Stimulated activated CD8-positive, alpha-beta memory T cell treated with anti-CD3 and anti-CD28 coated beads, Interleukin-4, amount 100 ng/mL, for 48 hours (primary cell): ENCODE measurements at regions not wholly inside any gene's neighbourhood (a gene's known extent, or its start where the extent isn't known, plus 50 kb on each side); places are given as distances from the start of the nearest gene placed in this dataset.
A peak's percentile ranks its signal among the peaks of the same experiment; 100 is the strongest.

Source experiments
- DNase-seq: peaks from one replicate; pipeline ENCODE4 v3.0.0-alpha.2; 2020

DNA sequence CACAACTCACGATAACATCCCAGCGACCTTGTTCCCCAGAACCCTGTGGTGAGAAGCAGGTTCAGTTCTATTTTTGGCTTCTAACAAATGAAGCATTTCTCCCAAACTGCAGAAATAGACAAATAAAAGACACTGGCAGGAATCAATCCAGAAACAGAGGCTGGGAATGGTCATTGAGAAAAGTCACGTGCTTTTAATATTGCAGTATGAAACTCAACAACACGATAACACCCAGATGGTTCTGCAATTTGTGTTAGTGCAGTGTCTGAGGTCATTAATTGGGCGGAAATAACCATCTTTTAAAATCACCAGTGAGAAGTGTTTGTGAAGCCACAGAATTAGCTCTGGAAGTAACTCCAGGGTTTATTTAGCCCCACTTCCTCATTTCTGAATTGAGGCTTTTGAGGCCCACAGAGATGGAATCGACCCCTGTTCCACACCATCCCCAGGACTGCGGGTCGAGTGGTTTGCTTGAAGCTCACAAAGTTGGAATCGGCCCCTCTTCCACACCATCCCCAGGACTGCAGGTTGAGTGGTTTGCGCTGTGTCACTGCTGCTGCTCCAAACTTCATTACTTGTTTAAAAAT lies 164.7 kb upstream of the IRX4 start:
- DNase-seq: no peak

GRCh38 chr5:2044041-2044440 lies 161.3 kb upstream of the IRX4 start:
- DNase-seq: no peak

DNA sequence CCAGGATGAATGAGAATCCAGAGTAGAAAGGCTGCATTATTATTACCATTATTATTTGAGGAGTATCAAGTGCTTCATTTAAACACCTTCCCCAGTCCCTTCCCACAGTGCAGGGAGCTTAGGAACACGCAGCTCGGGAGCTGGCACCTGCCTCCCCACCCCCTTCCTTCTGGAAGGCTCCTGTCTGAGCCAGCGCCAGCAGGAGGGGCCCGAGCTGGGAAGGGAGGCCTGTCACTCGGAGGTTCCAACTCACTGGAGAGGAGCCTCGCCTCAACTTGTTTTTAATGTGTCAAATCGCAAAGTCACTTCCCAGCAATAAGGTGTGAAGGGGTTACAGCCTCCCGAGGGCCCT lies 156.4 kb upstream of the IRX4 start:
- no peak for DNase-seq

DNA sequence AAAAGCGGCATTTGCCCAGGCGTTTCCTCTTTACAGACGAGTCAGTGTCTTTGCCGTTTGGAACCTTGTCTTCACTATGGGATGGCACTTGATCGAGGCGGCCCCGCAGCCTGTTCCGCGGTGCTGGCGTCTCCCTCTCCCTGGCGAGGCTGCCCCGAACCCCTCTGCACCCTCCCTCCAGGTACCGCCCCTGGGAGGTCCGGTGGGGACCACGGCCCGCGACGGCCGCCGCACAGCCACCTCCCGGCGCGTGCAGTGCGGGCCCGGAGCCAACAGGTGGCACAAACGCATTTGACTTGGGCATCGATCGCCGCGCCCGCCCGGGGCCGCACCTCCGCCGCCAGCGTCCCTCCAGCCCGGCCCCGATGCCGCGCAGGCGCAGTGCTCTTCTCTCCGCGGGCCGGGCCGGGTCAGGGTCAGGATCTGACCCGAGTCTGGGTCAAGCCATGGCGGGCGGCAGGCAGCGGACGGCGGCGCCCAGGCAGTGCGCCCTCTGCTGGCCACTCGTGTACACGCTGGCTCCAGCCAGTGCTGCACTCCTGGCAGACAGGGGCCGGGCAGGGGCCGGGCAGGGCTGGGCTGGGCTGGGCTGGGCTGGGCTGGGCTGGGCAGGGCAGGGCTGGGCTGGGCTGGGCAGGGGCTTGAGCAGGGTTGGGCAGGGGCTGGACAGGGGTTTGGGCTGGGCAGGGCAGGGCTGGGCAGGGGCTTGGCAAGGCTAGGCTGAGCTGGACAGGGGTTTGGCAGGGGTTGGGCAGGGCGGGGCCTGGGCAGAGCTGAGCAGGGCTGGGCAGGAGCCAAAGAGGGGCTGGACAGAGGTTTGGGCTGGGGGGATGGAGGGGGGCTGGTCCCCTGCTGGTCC lies 155.8 kb upstream of the IRX4 start:
- peak; percentile 76 for DNase-seq

- DNase-seq: no peak
These were observed 154.2 kb upstream of the IRX4 start for GRCh38 chr5:2036885-2037284.

GRCh38 chr5:2032432-2032831 lies 149.7 kb upstream of the IRX4 start:
- no peak for DNase-seq

DNA sequence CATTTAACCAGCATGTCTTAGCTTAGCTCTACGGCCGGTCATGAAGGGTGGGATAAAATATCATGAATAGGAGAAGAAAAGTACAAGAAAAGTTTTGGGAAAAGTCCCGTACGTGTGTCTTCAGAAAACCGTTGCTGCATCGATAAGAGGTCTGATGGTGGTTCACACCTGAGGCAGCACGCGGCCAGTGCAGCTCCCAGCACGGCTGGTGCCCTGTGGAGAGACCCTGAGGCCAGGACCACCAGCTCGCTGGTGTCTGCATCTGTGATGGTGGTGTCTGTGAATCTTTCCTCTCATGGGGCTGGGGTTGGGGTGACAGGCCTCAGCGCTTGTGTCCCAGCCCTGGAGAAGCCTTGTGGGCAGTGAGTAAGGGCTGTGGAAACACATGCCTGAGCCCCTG lies 148.9 kb upstream of the IRX4 start:
- no peak for DNase-seq

GRCh38 chr5:2030131-2030530 lies 147.4 kb upstream of the IRX4 start:
- DNase-seq: no peak

DNA sequence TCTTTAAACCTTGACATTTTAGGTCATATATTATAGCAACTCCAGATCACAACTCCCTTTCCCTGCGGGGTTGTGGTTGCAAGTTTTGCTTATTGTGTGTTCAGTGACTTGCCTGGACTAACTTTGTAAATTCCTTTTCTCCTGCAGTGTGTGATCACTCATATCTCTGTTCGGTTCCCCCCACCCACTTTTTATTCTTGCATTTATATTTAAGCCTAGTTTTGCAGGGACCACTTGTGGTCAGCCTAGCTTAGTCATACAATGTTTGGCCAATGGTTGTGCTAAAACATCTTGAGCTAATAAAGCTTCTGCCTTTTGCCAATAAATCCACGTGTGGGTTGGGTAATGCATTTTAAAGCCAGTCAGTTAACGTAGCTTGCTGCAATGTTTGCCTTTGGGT lies 146.5 kb upstream of the IRX4 start:
- DNase-seq: no peak

DNA sequence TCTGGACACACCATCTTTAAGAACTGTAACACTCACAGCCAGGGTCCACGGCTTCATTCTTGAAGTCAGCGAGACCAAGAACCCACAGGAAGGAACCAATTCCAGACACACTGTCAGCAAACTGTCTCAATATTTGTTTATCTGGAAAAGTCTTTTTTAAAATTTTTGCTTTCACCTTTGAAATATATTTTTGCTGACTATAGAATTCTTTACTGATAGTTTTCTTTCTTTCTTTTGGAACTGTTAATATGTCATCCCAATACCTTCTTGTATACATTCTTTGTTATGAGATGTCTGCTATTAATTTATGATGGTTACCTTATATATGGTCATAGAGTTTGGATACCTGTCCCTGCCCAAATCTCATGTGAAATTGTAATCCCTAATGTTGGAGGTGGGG lies 145.1 kb upstream of the IRX4 start:
- no peak for DNase-seq

- no peak for DNase-seq
These were observed 142.4 kb upstream of the IRX4 start for GRCh38 chr5:2024986-2025721.

- DNase-seq: no peak
These were observed 140.5 kb upstream of the IRX4 start for GRCh38 chr5:2023196-2023595.

- no peak for DNase-seq
These were observed 139.7 kb upstream of the IRX4 start for GRCh38 chr5:2022436-2022835.

DNA sequence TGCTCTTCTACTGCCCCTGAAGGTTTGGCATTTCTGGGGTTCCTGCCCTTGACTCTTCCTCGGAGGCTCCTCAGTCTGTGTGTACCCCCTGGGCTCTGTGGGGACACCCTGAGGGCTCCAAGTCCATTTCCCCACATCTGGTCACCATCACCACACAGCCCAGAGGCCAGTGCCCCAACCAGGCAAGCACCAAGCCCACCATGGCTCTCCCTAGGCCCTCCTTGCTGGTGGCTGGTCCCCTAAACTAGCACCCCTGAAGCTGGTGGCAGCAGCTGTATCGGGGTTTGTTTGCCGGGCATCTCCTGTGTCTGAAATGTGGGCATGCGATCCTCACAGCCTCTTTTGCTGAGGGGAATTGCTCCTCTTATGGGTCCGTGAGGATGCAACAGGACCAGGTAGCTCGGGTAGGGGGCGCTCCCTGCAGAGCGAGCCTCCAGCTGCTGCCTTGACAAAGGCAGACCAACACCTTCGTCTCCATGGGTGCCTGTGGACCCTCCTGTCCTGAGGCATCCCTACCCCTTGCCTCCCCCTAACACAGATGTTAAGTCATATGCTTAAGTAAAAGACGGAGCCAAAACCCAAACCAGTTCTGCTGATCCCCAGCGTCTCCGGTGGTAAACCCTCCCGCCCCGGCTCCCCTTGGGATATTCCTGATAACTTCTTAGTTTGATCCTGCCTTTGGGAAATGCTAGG lies 138.9 kb upstream of the IRX4 start:
- no peak for DNase-seq

DNA sequence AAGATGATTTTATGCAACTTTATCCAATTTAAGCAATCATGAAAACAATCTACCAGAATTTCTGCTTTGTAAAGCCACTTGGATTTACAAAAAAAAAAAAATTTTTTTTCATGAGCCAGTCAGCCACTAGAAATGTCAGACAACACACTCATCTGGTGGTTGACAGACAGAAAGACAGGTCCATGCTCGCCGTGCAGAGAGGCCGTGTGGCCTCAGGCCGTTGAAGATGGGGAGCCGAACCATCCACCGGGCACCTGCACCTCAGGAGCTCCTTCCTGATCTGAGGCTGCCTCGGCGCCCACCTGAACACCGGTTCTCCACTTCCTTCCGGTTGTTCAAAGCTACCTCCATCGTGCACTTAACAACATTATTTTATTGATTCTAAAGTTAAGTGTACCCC lies 138.0 kb upstream of the IRX4 start:
- DNase-seq: no peak

DNA sequence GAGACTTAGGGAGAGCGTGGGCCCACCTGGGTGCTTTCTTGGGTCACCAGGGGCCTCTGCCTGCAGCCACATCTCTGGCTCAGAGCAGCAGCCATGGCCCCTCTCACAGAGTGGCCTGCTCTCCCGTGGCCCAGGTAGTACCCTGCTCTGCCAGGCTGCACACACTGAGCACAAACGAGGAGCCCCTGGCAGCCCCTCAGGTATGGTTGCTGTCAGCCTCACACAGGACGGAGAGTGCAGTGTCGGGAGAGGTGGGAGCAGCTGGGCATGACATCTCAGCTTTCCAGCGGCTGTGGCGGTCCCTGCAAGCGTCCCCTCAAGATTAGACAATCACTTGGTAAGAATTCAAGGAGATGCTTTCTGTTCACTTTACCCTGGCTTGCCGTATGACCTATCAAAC lies 137.0 kb upstream of the IRX4 start:
- DNase-seq: no peak

DNA sequence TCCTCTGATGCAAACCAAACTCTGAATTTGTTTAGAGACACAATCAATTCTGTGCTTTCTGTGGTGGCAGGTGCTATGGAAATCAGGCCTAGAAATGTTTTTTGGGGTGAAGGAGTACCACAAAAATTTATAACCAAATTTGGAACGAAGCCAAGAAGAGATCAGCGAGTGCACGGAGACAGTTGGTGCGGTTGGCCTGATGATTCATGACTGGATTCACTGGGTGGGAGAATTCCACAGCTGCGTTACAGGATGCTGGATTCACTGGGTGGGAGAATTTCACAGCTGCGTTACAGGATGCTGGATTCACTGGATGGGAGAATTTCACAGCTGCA lies 135.6 kb upstream of the IRX4 start:
- no peak for DNase-seq

GRCh38 chr5:2017540-2018389 lies 135.0 kb upstream of the IRX4 start:
- peak; percentile 50 for DNase-seq

GRCh38 chr5:2015961-2016360 lies 133.2 kb upstream of the IRX4 start:
- DNase-seq: no peak

DNA sequence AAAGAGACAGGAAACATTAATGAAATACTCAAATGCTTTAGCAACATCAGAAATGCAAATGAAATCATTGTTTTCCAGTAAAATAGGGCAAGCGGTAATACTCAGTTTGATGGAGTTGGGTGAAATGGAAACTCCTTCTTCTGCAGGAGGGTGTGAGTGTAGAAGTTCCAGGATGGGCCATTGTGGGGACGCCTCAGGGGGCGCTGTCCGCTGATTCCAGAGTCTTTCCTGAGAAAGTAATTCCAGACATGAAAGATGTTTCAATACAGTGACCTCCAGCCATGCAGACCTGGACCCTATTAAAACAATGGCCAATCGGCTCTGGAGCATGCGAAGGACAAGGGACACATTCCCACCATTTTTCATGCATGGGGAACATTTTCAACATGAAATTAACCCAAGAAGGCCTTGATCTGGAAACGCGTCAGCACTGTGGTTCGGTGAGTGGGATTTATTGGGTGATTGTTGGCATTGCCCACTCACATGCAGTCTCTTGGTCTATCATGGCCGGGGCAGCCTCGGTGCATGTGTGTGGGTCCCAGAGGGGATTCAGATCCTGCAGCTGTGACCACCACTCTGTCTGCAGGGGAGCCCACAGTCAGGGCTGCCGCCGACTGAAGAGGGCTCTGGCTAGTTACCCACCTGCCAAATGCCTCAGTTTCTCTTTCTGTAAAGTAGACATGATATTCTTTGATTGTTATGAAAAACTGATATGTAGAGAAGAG lies 132.6 kb upstream of the IRX4 start:
- no peak for DNase-seq

GRCh38 chr5:2014058-2014610 lies 131.4 kb upstream of the IRX4 start:
- DNase-seq: no peak
